HL-60 (cell line): ENCODE measurements at regions not wholly inside any gene's neighbourhood (a gene's known extent, or its start where the extent isn't known, plus 50 kb on each side); places are given as distances from the start of the nearest gene placed in this dataset.

Source experiments
- GABPA ChIP-seq: IDR thresholded peaks from 2 replicates; pipeline ENCODE4 v1.6.1; 2012; ENCODE audit warnings: low read depth
- POLR2AphosphoS5 ChIP-seq: IDR thresholded peaks from 2 replicates; pipeline ENCODE4 v1.6.1; 2012; ENCODE audit warnings: low read depth
- SPI1 ChIP-seq: IDR thresholded peaks from 2 replicates; pipeline ENCODE4 v1.6.1; 2012; ENCODE audit warnings: low read depth, mild to moderate bottlenecking, borderline replicate concordance
- TF ChIP-seq, protein P1 (sequence below): IDR thresholded peaks from one replicate; pipeline ENCODE4 v1.5.1; 2011; ENCODE audit warnings: low read length, control low read depth, inconsistent platforms; ENCODE audit not compliant: insufficient read depth
- TF ChIP-seq, protein P2 (sequence below): IDR thresholded peaks from 2 replicates; pipeline ENCODE4 v1.6.1; 2012; ENCODE audit warnings: low read depth; ENCODE audit not compliant: insufficient replicate concordance

DNA sequence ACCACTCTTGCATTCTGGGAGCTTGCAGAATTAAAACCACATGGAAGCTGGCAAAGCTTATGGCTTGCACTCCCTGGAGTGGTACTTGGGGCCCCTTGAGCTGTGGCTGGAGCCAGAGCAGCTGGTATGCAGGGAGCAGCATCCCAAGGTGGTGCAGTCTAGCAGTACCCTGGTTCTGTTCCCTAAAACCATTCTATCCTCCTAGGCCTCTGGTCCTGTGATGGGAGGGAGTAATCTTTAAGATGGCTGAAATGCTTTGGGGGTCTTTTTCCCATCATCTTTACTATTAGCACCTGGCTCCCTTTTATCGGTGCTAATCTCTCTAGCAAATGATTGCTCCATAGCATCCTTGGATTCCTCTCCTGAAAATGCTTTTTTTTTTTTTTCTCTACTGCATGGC lies 56.1 kb downstream of the MAGEB17 start:
- TF ChIP-seq, protein P1, sequence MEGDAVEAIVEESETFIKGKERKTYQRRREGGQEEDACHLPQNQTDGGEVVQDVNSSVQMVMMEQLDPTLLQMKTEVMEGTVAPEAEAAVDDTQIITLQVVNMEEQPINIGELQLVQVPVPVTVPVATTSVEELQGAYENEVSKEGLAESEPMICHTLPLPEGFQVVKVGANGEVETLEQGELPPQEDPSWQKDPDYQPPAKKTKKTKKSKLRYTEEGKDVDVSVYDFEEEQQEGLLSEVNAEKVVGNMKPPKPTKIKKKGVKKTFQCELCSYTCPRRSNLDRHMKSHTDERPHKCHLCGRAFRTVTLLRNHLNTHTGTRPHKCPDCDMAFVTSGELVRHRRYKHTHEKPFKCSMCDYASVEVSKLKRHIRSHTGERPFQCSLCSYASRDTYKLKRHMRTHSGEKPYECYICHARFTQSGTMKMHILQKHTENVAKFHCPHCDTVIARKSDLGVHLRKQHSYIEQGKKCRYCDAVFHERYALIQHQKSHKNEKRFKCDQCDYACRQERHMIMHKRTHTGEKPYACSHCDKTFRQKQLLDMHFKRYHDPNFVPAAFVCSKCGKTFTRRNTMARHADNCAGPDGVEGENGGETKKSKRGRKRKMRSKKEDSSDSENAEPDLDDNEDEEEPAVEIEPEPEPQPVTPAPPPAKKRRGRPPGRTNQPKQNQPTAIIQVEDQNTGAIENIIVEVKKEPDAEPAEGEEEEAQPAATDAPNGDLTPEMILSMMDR, result no peak
- TF ChIP-seq POLR2AphosphoS5, result no peak
- TF ChIP-seq, protein P2, sequence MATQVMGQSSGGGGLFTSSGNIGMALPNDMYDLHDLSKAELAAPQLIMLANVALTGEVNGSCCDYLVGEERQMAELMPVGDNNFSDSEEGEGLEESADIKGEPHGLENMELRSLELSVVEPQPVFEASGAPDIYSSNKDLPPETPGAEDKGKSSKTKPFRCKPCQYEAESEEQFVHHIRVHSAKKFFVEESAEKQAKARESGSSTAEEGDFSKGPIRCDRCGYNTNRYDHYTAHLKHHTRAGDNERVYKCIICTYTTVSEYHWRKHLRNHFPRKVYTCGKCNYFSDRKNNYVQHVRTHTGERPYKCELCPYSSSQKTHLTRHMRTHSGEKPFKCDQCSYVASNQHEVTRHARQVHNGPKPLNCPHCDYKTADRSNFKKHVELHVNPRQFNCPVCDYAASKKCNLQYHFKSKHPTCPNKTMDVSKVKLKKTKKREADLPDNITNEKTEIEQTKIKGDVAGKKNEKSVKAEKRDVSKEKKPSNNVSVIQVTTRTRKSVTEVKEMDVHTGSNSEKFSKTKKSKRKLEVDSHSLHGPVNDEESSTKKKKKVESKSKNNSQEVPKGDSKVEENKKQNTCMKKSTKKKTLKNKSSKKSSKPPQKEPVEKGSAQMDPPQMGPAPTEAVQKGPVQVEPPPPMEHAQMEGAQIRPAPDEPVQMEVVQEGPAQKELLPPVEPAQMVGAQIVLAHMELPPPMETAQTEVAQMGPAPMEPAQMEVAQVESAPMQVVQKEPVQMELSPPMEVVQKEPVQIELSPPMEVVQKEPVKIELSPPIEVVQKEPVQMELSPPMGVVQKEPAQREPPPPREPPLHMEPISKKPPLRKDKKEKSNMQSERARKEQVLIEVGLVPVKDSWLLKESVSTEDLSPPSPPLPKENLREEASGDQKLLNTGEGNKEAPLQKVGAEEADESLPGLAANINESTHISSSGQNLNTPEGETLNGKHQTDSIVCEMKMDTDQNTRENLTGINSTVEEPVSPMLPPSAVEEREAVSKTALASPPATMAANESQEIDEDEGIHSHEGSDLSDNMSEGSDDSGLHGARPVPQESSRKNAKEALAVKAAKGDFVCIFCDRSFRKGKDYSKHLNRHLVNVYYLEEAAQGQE, result no peak
- TF ChIP-seq SPI1, result no peak
- no peak for TF ChIP-seq GABPA
